DOHH2 (cell line): ENCODE measurements at regions not wholly inside any gene's neighbourhood (a gene's known extent, or its start where the extent isn't known, plus 50 kb on each side); places are given as distances from the start of the nearest gene placed in this dataset.

ENCODE experiments used
- H3F3A ChIP-seq: fragments of 200-600 bp; sonication (generic), shearing (Covaris generic); 2 replicates; pipeline ENCODE4 v1.6.0; 2016; ENCODE audit warnings: antibody characterized with exemption, mild to moderate bottlenecking; ENCODE audit not compliant: control insufficient read depth, insufficient read depth
- H3K27ac ChIP-seq: fragments of 200-600 bp; sonication (generic); 2 replicates; pipeline ENCODE4 v1.5.1; 2014; ENCODE audit warnings: low read depth, mild to moderate bottlenecking, low read length, moderate library complexity
- H3K27me3 ChIP-seq: fragments of 200-600 bp; sonication (generic); 2 replicates; pipeline ENCODE4 v1.6.1; 2014; ENCODE audit warnings: mild to moderate bottlenecking, low read length, mixed read lengths; ENCODE audit not compliant: control insufficient read depth
- H3K36me3 ChIP-seq: fragments of 200-600 bp; sonication (generic); 2 replicates; pipeline ENCODE4 v1.6.1; 2014; ENCODE audit warnings: mild to moderate bottlenecking, low read length, moderate library complexity, mixed read lengths; ENCODE audit not compliant: control insufficient read depth
- H3K4me1 ChIP-seq: fragments of 200-600 bp; sonication (generic); 2 replicates; pipeline ENCODE4 v1.6.1; 2014; ENCODE audit warnings: mild to moderate bottlenecking, low read length, mixed read lengths; ENCODE audit not compliant: control insufficient read depth
- H3K4me2 ChIP-seq: fragments of 200-600 bp; sonication (generic); 2 replicates; pipeline ENCODE4 v1.6.0; 2014; ENCODE audit warnings: mild to moderate bottlenecking, low read length, moderate library complexity
- H3K4me3 ChIP-seq: fragments of 200-600 bp; sonication (generic); 2 replicates; pipeline ENCODE4 v1.5.1; 2014; ENCODE audit warnings: mild to moderate bottlenecking, low read length, mixed read lengths
- H3K79me2 ChIP-seq: fragments of 200-600 bp; sonication (generic); 2 replicates; pipeline ENCODE4 v1.6.1; 2014; ENCODE audit warnings: mild to moderate bottlenecking, low read length, mixed read lengths; ENCODE audit not compliant: control insufficient read depth
- H3K9me2 ChIP-seq: fragments of 200-600 bp; sonication (generic); replicated peaks from 2 replicates; pipeline ENCODE4 v1.6.1; 2014; ENCODE audit warnings: mild to moderate bottlenecking, low read length, mixed read lengths; ENCODE audit not compliant: control insufficient read depth
- H3K9me3 ChIP-seq: fragments of 200-600 bp; sonication (generic); 2 replicates; pipeline ENCODE4 v1.6.1; 2014; ENCODE audit warnings: antibody characterized with exemption, low read length, mixed read lengths; ENCODE audit not compliant: control insufficient read depth, insufficient read depth
- H4K20me1 ChIP-seq: fragments of 200-600 bp; sonication (generic); 2 replicates; pipeline ENCODE4 v1.6.0; 2014; ENCODE audit warnings: low read depth, mild to moderate bottlenecking, antibody characterized with exemption, low read length, moderate library complexity; ENCODE audit not compliant: control insufficient read depth, insufficient read depth
- EZH2phosphoT487 ChIP-seq: fragments of 200-600 bp; sonication (generic); IDR thresholded peaks from 2 replicates; pipeline ENCODE4 v1.6.1; 2017; ENCODE audit warnings: borderline replicate concordance, mild to moderate bottlenecking, antibody characterized with exemption, low read length, moderate library complexity, mixed read lengths
- TF ChIP-seq, protein P1 (sequence below): fragments of 200-600 bp; sonication (generic); IDR thresholded peaks from one replicate; pipeline ENCODE4 v1.5.1; 2014; ENCODE audit warnings: antibody characterized with exemption, mild to moderate bottlenecking, low read depth, low read length; ENCODE audit not compliant: poor library complexity, severe bottlenecking

DNA sequence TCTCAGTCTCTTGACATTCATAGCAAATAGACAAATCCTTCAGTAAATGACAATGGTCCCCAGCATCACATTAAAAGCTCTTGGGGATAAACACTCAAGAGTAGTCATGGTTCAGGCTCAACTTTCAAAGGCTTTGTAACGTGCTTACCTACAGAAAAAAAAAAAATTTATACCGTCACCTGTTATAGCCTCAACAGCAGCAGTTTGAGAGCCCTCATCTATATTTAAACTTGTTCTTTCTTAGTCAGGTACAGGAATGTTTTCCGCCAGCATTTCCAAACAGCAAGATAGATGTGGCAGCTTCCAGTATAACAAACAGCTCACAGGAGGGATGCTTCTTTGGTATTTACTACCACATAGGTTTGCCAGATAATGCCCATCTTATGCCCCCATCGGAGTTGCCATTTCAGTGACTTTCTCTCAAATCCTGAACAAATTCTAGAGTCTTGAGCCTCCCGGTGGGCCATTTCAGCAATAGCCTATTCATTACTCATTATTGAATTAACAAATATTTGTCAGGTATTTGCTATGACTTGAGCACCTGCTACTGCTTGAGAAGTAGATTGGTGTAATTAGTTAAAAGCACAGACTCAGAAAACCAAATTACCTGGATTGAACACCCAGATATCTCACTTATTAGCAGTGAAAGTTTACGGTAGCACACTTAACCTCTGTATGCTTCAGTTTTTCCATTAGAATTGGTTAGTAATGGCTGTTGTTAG lies 470.0 kb downstream of the EBF1 start:
- Histone ChIP-seq H3F3A (no peaks in the 10 kb centered on the region), H3K9me3 (no peaks in the 10 kb centered on the region), H3K4me2 (no peak overlapping the region), H3K36me3 (no peaks in the 10 kb centered on the region), H3K79me2 (no peaks in the 10 kb centered on the region), H3K9me2 (no peaks in the 10 kb centered on the region), H3K27me3 (no peaks in the 10 kb centered on the region), H4K20me1 (no peaks in the 10 kb centered on the region), H3K4me1 (peaks cover 5% of the 10 kb centered on the region), H3K27ac (no peak overlapping the region), H3K4me3 (no peak overlapping the region)
- no peak for TF ChIP-seq EZH2phosphoT487
- TF ChIP-seq, protein P1, sequence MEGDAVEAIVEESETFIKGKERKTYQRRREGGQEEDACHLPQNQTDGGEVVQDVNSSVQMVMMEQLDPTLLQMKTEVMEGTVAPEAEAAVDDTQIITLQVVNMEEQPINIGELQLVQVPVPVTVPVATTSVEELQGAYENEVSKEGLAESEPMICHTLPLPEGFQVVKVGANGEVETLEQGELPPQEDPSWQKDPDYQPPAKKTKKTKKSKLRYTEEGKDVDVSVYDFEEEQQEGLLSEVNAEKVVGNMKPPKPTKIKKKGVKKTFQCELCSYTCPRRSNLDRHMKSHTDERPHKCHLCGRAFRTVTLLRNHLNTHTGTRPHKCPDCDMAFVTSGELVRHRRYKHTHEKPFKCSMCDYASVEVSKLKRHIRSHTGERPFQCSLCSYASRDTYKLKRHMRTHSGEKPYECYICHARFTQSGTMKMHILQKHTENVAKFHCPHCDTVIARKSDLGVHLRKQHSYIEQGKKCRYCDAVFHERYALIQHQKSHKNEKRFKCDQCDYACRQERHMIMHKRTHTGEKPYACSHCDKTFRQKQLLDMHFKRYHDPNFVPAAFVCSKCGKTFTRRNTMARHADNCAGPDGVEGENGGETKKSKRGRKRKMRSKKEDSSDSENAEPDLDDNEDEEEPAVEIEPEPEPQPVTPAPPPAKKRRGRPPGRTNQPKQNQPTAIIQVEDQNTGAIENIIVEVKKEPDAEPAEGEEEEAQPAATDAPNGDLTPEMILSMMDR = no peak

DNA sequence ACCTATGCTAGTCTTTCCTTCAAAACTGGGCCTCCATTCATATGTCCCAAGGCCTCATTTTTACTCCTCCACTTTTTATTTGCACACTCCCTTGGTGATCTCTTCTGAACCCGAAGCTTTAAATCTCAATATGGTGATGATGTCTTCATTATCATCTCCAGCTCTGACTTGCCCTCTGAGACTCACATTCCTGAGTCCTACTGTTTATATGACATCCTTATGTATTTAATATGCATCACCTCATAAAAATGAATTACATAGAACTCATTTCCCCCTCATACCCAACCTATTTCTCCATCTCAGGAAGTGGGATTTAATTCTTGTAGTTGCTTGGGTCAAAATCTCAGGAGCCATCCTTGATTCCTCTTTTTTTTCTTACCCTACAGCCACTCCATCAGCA lies 473.0 kb downstream of the EBF1 start:
- no peaks in the 10 kb centered on the region for H3K9me3 ChIP-seq
- H3K27me3 ChIP-seq = no peaks in the 10 kb centered on the region
- H3K36me3 ChIP-seq = no peaks in the 10 kb centered on the region
- no peak overlapping the region for H3K27ac ChIP-seq
- no peak for TF ChIP-seq EZH2phosphoT487
- TF ChIP-seq, protein P1 = no peak
- no peaks in the 10 kb centered on the region for H3K79me2 ChIP-seq
- no peak overlapping the region for H3K4me3 ChIP-seq
- H3K4me1 ChIP-seq = no peaks in the 10 kb centered on the region
- no peaks in the 10 kb centered on the region for H3F3A ChIP-seq
- no peak overlapping the region for H3K4me2 ChIP-seq
- no peaks in the 10 kb centered on the region for H3K9me2 ChIP-seq
- no peaks in the 10 kb centered on the region for H4K20me1 ChIP-seq

DNA sequence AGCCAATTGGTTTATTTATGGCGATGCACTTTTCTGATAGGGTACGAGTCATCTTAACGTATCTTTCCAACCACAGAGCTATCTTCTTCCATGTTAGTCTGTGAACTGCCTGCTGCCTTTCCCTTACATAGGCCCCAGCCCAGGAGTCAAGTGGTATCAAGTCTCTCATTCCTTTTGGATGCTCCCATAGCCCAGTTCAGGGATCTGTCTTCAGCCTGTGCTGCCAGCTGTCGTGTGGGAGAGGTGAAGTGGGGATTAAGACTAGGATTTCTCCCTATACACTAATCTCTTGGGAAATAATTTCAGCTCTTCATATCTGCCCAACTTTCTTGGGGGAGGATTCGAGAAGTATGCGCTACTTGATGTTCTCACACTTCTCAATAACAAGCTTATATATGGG lies 475.7 kb downstream of the EBF1 start:
- Histone ChIP-seq H3K27me3 (no peaks in the 10 kb centered on the region), H3K4me2 (no peak overlapping the region), H3F3A (no peaks in the 10 kb centered on the region), H3K27ac (no peak overlapping the region), H3K79me2 (no peaks in the 10 kb centered on the region), H3K4me3 (no peak overlapping the region), H3K4me1 (no peaks in the 10 kb centered on the region), H3K9me3 (no peaks in the 10 kb centered on the region), H3K9me2 (no peaks in the 10 kb centered on the region), H4K20me1 (no peaks in the 10 kb centered on the region), H3K36me3 (no peaks in the 10 kb centered on the region)
- TF ChIP-seq EZH2phosphoT487 = no peak
- TF ChIP-seq, protein P1 = no peak
